ENCODE measurements at regions not wholly inside any gene's neighbourhood (a gene's known extent, or its start where the extent isn't known, plus 50 kb on each side); places are given as distances from the start of the nearest gene placed in this dataset.

GRCh38 chr5:147145328-147145727 is 89.5 kb upstream of the STK32A start:
- ATAC-seq: no peak
- no peaks in the 10 kb centered on the region for H3K36me3 ChIP-seq
- H3K4me3 ChIP-seq: no peak overlapping the region
- H3K27me3 ChIP-seq: no peaks in the 10 kb centered on the region
- no peak for TF ChIP-seq CTCF (IDR thresholded peaks at IDR 0.05)
- no peaks in the 10 kb centered on the region for H3K9me3 ChIP-seq
- H3K4me1 ChIP-seq: no peaks in the 10 kb centered on the region
- no peak for DNase-seq
- no peak overlapping the region for H3K27ac ChIP-seq
- intact Hi-C loops (cut with DNase I): no loop called here

DNA sequence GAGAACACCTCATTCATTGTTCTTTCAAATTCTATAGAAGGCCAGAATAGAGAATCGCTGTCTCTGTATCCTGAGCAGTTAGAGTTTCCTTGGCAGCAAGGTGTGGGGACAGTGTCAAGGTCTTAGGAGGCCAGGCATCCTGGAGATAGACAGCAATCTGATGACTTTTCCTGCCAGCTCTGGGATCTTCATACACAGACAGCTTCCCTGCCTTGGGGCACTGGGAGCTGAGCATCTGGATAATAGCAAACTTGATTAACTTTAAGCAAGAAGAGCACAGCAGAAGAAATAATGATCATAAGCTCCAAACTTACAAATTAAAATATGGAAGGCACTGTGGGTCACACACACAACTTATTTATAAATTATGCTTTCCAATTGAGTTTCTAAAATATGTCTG is 86.1 kb upstream of the STK32A start:
- no peaks in the 10 kb centered on the region for H3K36me3 ChIP-seq
- DNase-seq (no peak), ATAC-seq (no peak)
- no peak overlapping the region for H3K4me3 ChIP-seq
- intact Hi-C loops (cut with DNase I): no loop called here
- H3K4me1 ChIP-seq: no peaks in the 10 kb centered on the region
- no peaks in the 10 kb centered on the region for H3K27me3 ChIP-seq
- no peaks in the 10 kb centered on the region for H3K9me3 ChIP-seq
- no peak for TF ChIP-seq CTCF (IDR thresholded peaks at IDR 0.05)
- no peak overlapping the region for H3K27ac ChIP-seq

DNA sequence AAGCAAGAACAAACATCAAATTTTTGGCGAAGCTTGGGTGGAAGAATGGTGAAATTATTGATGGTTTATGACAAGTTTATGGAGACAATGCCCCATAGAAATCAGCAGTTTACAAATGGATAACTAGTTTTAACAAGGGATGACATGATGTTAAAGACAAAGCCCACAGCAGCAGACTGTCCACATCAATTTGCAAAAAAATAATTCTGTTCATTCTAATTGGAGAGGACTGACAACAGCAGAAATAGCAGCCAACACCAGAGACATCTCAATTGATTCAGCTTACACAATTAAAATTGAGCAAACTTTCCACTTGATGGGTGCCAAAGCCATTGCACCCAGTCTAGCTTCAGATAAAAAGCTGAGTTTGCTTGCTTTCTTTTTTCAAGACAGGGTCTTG is 82.7 kb upstream of the STK32A start:
- intact Hi-C loops (cut with DNase I): no loop called here
- H3K36me3 ChIP-seq: no peaks in the 10 kb centered on the region
- DNase-seq: no peak
- no peaks in the 10 kb centered on the region for H3K9me3 ChIP-seq
- H3K27ac ChIP-seq: no peak overlapping the region
- TF ChIP-seq CTCF (IDR thresholded peaks at IDR 0.05): no peak
- no peak for ATAC-seq
- no peak overlapping the region for H3K4me3 ChIP-seq
- no peaks in the 10 kb centered on the region for H3K4me1 ChIP-seq
- no peaks in the 10 kb centered on the region for H3K27me3 ChIP-seq

- H3K36me3 ChIP-seq: no peaks in the 10 kb centered on the region
- ATAC-seq (no peak), DNase-seq (no peak)
- no peak overlapping the region for H3K27ac ChIP-seq
- H3K4me3 ChIP-seq: no peak overlapping the region
- TF ChIP-seq CTCF (IDR thresholded peaks at IDR 0.05): no peak
- H3K27me3 ChIP-seq: no peaks in the 10 kb centered on the region
- intact Hi-C loops (cut with DNase I): no loop called here
- H3K4me1 ChIP-seq: no peaks in the 10 kb centered on the region
- no peaks in the 10 kb centered on the region for H3K9me3 ChIP-seq
Observed at GRCh38 chr5:147154809-147155208, 80.0 kb upstream of the STK32A start.

- H3K36me3 ChIP-seq: no peaks in the 10 kb centered on the region
- intact Hi-C loops (cut with DNase I): no loop called here
- no peaks in the 10 kb centered on the region for H3K9me3 ChIP-seq
- H3K4me1 ChIP-seq: no peaks in the 10 kb centered on the region
- no peak for TF ChIP-seq CTCF (IDR thresholded peaks at IDR 0.05)
- no peak overlapping the region for H3K4me3 ChIP-seq
- H3K27me3 ChIP-seq: no peaks in the 10 kb centered on the region
- no peak overlapping the region for H3K27ac ChIP-seq
- no peak for ATAC-seq
- no peak for DNase-seq
Observed at GRCh38 chr5:147156012-147156411, 78.8 kb upstream of the STK32A start.

GRCh38 chr5:147160902-147161700 is 73.7 kb upstream of the STK32A start:
- no peak for ATAC-seq

More at GRCh38 chr5:147160902-147161700, 73.7 kb upstream of the STK32A start:
- no peaks in the 10 kb centered on the region for H3K36me3 ChIP-seq
- H3K9me3 ChIP-seq: no peaks in the 10 kb centered on the region
- no peak overlapping the region for H3K4me3 ChIP-seq
- intact Hi-C loops (cut with DNase I): no loop called here
- H3K27ac ChIP-seq: no peak overlapping the region
- DNase-seq: no peak
- H3K27me3 ChIP-seq: no peaks in the 10 kb centered on the region
- no peak for TF ChIP-seq CTCF (IDR thresholded peaks at IDR 0.05)
- H3K4me1 ChIP-seq: no peaks in the 10 kb centered on the region

All from upper lobe of right lung (tissue), 1 donor.